ENCODE measurements at regions not wholly inside any gene's neighbourhood (a gene's known extent, or its start where the extent isn't known, plus 50 kb on each side); places are given as distances from the start of the nearest gene placed in this dataset.

DNA sequence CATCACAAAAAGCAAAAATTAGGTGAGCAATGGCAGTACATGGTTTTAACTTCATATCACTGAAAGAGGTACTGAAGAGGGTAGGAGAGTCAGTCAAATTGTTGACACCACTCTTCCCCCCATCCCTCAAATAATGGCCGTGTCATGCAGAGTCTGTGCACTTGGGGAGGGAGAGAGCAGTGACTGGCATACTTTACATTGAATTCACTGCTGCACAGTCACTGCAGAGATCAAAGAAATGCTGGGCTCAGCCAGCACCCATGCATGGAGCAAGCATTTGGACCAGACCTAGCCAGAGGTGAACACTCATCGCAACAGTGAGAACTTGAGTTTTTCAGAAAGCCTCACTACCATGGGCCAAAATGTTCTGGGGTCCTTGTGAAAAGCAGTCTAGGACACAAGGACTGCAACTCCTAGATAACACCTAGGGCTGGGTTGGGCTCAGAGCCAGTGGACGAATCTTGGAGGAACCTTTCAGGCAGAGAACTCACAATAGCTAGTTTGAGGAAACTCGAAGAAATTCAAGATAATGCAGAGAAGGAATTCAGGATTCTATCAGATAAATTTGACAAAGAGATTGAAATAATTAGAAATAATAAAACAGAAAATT is 112.9 kb downstream of the NR4A2 start (continued):
- TF ChIP-seq, protein P1, sequence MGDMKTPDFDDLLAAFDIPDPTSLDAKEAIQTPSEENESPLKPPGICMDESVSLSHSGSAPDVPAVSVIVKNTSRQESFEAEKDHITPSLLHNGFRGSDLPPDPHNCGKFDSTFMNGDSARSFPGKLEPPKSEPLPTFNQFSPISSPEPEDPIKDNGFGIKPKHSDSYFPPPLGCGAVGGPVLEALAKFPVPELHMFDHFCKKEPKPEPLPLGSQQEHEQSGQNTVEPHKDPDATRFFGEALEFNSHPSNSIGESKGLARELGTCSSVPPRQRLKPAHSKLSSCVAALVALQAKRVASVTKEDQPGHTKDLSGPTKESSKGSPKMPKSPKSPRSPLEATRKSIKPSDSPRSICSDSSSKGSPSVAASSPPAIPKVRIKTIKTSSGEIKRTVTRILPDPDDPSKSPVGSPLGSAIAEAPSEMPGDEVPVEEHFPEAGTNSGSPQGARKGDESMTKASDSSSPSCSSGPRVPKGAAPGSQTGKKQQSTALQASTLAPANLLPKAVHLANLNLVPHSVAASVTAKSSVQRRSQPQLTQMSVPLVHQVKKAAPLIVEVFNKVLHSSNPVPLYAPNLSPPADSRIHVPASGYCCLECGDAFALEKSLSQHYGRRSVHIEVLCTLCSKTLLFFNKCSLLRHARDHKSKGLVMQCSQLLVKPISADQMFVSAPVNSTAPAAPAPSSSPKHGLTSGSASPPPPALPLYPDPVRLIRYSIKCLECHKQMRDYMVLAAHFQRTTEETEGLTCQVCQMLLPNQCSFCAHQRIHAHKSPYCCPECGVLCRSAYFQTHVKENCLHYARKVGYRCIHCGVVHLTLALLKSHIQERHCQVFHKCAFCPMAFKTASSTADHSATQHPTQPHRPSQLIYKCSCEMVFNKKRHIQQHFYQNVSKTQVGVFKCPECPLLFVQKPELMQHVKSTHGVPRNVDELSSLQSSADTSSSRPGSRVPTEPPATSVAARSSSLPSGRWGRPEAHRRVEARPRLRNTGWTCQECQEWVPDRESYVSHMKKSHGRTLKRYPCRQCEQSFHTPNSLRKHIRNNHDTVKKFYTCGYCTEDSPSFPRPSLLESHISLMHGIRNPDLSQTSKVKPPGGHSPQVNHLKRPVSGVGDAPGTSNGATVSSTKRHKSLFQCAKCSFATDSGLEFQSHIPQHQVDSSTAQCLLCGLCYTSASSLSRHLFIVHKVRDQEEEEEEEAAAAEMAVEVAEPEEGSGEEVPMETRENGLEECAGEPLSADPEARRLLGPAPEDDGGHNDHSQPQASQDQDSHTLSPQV (IDR thresholded peaks at IDR 0.05): no peak
- TF ChIP-seq ZNF197 (CRISPR knock-in tag; IDR thresholded peaks at IDR 0.05; ENCODE audit: low read depth): no peak
- TF ChIP-seq, protein P2, sequence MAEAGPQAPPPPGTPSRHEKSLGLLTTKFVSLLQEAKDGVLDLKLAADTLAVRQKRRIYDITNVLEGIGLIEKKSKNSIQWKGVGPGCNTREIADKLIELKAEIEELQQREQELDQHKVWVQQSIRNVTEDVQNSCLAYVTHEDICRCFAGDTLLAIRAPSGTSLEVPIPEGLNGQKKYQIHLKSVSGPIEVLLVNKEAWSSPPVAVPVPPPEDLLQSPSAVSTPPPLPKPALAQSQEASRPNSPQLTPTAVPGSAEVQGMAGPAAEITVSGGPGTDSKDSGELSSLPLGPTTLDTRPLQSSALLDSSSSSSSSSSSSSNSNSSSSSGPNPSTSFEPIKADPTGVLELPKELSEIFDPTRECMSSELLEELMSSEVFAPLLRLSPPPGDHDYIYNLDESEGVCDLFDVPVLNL (CRISPR knock-in tag; IDR thresholded peaks at IDR 0.05; ENCODE audit: low read depth): no peak
- TF ChIP-seq, protein P3, sequence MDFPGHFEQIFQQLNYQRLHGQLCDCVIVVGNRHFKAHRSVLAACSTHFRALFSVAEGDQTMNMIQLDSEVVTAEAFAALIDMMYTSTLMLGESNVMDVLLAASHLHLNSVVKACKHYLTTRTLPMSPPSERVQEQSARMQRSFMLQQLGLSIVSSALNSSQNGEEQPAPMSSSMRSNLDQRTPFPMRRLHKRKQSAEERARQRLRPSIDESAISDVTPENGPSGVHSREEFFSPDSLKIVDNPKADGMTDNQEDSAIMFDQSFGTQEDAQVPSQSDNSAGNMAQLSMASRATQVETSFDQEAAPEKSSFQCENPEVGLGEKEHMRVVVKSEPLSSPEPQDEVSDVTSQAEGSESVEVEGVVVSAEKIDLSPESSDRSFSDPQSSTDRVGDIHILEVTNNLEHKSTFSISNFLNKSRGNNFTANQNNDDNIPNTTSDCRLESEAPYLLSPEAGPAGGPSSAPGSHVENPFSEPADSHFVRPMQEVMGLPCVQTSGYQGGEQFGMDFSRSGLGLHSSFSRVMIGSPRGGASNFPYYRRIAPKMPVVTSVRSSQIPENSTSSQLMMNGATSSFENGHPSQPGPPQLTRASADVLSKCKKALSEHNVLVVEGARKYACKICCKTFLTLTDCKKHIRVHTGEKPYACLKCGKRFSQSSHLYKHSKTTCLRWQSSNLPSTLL (IDR thresholded peaks at IDR 0.05): no peak
- TF ChIP-seq TBP (optimal IDR thresholded peaks at IDR 0.05; ENCODE audit: low read depth, low read length): no peak
- no peak for TF ChIP-seq ELF1 (tag; IDR thresholded peaks at IDR 0.05)
- peak; percentile 54; the same call in 1 of the 2 replicates for TF ChIP-seq L3MBTL2 (IDR thresholded peaks at IDR 0.05)
- no peak for TF ChIP-seq ZNF707 (CRISPR knock-in tag; conservative IDR thresholded peaks at IDR 0.05)
- peak; percentile 71 for TF ChIP-seq ARID1B (IDR thresholded peaks at IDR 0.05)
- no peak for TF ChIP-seq NFYB (IDR thresholded peaks at IDR 0.05; ENCODE audit: extremely low read depth, insufficient read length)
- TF ChIP-seq GABPB2 (CRISPR knock-in tag; conservative IDR thresholded peaks at IDR 0.05): no peak

All from K562 (cell line).